GM12801 (cell line): ENCODE measurements at regions not wholly inside any gene's neighbourhood (a gene's known extent, or its start where the extent isn't known, plus 50 kb on each side); places are given as distances from the start of the nearest gene placed in this dataset.

Source experiments
- TF ChIP-seq, protein P1 (sequence below): IDR thresholded peaks from one replicate; pipeline ENCODE4 v1.5.1; 2011; ENCODE audit warnings: control low read depth; ENCODE audit not compliant: insufficient read length; ENCODE audit errors: extremely low read depth

DNA sequence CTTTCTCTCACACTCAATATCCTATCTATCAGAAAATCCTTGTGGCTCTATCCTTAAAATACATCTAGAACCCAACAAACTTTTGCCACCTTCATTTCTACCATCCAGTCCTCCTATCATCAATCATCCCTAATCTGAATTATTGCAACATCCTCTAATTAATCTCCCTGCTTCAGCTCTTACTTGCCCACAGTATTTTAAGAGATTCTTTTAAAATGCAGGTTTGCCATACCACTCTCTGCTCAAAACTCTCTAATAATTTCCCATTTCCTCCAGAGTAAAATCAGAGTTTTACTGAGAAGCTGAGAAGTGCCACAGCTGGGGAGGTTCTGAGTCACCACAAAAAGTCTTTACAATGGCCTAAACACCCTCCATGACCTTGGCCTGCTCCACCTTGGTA lies 234.3 kb upstream of the ZPLD1 start:
- TF ChIP-seq, protein P1, sequence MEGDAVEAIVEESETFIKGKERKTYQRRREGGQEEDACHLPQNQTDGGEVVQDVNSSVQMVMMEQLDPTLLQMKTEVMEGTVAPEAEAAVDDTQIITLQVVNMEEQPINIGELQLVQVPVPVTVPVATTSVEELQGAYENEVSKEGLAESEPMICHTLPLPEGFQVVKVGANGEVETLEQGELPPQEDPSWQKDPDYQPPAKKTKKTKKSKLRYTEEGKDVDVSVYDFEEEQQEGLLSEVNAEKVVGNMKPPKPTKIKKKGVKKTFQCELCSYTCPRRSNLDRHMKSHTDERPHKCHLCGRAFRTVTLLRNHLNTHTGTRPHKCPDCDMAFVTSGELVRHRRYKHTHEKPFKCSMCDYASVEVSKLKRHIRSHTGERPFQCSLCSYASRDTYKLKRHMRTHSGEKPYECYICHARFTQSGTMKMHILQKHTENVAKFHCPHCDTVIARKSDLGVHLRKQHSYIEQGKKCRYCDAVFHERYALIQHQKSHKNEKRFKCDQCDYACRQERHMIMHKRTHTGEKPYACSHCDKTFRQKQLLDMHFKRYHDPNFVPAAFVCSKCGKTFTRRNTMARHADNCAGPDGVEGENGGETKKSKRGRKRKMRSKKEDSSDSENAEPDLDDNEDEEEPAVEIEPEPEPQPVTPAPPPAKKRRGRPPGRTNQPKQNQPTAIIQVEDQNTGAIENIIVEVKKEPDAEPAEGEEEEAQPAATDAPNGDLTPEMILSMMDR, result no peak

DNA sequence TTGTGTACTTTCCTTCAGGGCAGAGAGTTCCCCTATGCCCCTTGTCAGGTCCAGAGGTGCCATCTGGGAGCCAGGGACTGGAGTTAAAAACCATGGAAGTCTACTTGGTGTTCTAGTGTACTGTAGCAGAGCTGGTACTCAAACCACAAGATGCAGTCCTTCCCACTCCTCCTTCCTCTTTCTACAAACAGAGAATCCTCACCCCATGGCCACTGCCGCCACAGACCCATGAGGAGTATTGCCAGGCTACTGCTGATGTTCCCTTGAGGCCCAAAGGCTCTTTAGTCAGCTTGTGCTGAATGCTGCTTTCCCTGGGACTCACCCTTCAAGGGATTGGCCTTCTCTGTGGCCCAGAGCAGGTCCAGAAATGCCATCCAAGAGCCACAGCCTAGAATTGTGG lies 229.2 kb upstream of the ZPLD1 start:
- TF ChIP-seq, protein P1, result no peak

DNA sequence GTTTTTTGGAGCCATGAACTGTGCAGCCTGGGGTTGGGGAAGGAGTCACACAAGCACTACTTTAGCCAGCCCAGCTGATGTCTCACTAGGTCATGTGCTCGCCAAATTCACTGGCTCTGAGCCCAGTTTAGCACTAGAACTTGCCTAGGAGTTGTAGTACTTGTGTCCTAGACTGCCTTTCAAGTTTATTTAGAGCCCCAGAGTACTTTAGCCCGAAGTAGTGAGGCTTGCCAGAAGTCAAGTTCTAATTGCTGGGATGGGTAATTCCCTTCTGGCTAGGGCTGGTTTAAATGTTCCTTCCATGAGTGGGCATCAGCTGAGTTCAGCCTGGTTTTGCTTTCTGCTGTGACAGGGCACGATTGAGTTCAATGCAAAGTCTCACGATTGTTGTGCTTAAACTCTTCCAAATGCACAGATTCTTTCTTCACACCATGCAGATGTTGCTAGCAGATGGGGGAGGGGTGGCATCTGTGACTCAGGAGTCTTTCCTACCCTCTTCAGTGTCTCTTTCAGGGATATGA lies 228.2 kb upstream of the ZPLD1 start:
- TF ChIP-seq, protein P1, result no peak

DNA sequence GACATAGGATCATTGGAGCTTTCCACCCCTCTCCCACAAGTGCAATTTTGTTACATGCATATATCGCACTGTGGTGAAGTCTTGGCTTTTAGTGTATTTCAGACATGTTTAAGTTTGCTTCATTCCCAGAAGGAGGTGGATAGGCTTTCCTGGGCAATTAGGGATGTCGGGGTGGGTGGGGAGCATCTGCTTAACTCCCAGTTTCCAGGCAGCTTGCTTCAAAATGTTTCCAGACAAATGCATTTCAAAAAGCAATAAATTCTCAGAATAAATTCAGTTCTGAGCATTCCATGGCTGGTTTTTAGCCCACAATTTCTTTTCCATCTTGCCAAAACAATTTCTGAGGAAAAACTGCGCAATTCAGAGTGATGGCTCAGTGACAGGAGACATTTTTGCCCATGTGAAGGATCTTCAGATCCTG lies 227.7 kb upstream of the ZPLD1 start:
- TF ChIP-seq, protein P1, result no peak

DNA sequence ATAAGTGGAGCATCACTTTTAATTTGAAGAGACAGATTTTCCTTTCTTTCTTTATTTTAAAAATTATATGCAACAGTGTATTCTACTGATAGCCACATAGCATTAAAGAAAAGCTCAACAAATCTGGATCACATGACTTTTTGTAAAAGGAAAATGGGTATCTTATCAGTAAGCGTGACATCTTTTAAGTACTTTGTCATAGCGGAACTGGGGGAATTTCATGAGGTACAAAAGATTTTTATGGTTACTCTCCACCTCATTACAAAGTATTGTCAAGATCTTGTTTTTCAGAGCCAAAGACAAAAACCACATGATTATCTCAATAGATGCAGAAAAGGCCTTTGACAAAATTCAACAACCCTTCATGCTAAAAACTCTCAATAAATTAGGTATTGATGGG lies 219.6 kb upstream of the ZPLD1 start:
- TF ChIP-seq, protein P1, result no peak

DNA sequence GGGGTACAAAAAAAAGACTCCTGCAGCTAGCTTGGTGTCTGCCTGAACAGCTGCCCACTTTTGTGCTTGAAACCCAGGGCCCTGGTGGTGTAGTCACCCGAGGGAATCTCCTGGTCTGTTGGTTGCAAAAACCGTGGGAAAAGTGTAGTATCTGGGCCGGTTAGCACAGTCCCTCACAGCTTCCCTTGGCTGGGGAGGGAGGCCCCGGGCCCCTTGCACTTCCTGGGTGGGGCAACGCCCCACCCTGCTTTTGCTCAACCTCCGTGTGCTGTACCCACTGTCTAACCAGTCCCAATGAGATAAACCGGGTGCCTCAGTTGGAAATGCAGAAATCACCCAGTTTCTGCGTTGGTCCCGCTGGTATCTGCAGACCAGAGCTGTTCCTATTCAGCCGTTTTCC lies 211.7 kb upstream of the ZPLD1 start:
- TF ChIP-seq, protein P1, result no peak

DNA sequence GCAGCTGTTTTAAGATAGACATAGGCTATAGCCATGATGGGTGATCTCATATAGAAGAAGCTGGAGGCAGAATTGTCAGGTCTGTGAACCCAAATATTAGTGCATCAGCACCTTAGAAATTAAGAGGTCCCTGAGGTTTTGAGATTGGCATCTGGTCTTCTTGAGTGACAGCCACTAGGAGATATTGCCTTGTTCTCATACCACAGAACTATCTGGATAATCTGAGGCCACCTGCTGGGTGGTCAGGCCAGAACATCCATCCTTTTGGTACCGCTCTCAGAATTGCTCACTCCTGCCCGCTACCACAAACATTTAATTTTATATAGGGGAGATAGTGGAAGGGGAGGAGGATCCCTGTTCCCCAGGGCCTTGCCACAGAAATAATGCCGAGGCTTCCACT lies 210.6 kb upstream of the ZPLD1 start:
- TF ChIP-seq, protein P1, result no peak

DNA sequence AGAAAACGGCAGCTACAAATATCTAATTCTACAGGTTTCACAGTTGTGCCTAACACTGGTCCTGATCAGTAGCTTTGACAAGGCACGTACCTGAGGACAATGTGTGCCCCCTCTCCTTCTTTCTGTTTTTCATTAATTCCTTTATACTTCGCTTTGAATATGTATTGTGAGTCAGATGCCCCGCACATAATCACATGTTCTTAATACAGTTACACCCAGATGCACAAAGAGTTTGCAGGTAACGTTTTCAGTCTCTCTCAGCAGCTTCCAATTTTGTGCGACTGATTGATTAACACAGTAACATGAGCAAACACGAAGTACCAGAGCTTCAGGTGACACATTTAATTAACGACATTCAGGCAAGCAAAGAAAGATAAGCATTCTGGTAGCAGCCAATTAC lies 209.8 kb upstream of the ZPLD1 start:
- TF ChIP-seq, protein P1, result no peak
